Neural cell (in vitro differentiated cells): ENCODE measurements at regions not wholly inside any gene's neighbourhood (a gene's known extent, or its start where the extent isn't known, plus 50 kb on each side); places are given as distances from the start of the nearest gene placed in this dataset.

Source experiments
- CTCF ChIP-seq: fragments of 450-650 bp; IDR thresholded peaks from 2 replicates; pipeline ENCODE4 v1.5.1; 2014; ENCODE audit warnings: antibody characterized with exemption, mild to moderate bottlenecking, moderate library complexity; ENCODE audit not compliant: poor library complexity, severe bottlenecking
- EP300 ChIP-seq: fragments of 450-650 bp; conservative IDR thresholded peaks from 2 replicates; pipeline ENCODE4 v1.6.1; 2014; ENCODE audit warnings: antibody characterized with exemption, mild to moderate bottlenecking, moderate library complexity; ENCODE audit not compliant: poor library complexity, severe bottlenecking
- EZH2 ChIP-seq: fragments of 200-600, 300-800 bp; shearing (Covaris generic), sonication (generic); IDR thresholded peaks from 2 replicates; pipeline ENCODE4 v1.6.1; 2014; ENCODE audit warnings: antibody characterized with exemption, low read length, borderline replicate concordance, mild to moderate bottlenecking; ENCODE audit not compliant: insufficient read depth, poor library complexity, severe bottlenecking
- MXI1 ChIP-seq: fragments of 450-650 bp; conservative IDR thresholded peaks from 2 replicates; pipeline ENCODE4 v1.6.1; 2014; ENCODE audit warnings: antibody characterized with exemption, mild to moderate bottlenecking; ENCODE audit not compliant: poor library complexity, severe bottlenecking
- RAD21 ChIP-seq: fragments of 450-650 bp; conservative IDR thresholded peaks from 2 replicates; pipeline ENCODE4 v1.6.1; 2014; ENCODE audit warnings: antibody characterized with exemption, mild to moderate bottlenecking, moderate library complexity
- REST ChIP-seq: IDR thresholded peaks from 2 replicates; pipeline ENCODE4 v1.6.1; 2012; ENCODE audit warnings: borderline replicate concordance
- SMC3 ChIP-seq: fragments of 450-650 bp; conservative IDR thresholded peaks from 2 replicates; pipeline ENCODE4 v1.6.1; 2014; ENCODE audit warnings: antibody characterized with exemption, mild to moderate bottlenecking, moderate library complexity; ENCODE audit not compliant: poor library complexity
- TAF1 ChIP-seq: IDR thresholded peaks from 2 replicates; pipeline ENCODE4 v1.6.1; 2012; ENCODE audit warnings: low read depth

GRCh38 chr2:117704818-117705217 is 109.7 kb upstream of the DDX18 start:
- TF ChIP-seq CTCF, result no peak
- no peak for TF ChIP-seq REST
- TF ChIP-seq SMC3, result no peak
- no peak for TF ChIP-seq EZH2
- TF ChIP-seq EP300, result no peak
- TF ChIP-seq MXI1, result no peak
- no peak for TF ChIP-seq RAD21
- no peak for TF ChIP-seq TAF1
